ENCODE measurements at regions not wholly inside any gene's neighbourhood (a gene's known extent, or its start where the extent isn't known, plus 50 kb on each side); places are given as distances from the start of the nearest gene placed in this dataset.

DNA sequence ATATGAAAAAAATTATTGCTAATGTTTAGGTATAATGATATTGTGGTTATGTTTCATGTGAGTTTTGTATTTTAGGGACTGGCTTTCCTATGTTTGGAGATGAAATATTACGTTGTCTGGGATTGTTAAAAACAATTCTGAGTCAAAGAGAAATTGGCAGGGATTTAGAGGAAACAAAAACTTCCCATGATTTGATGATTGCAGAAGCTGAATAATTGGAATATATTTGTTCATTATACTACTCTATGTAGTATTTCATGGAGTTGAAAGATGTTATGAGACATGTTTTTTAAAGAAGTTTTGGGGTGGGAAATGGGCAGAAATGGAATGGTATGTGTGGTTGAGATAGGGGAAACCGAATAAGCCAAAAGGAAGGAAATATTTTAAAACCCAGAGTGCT, 1392.9 kb downstream of the EFNB2 start:
- H3K4me2 ChIP-seq (ENCODE audit: insufficient read depth in 1 of 2, low read depth in 2 of 2, low read length in 2 of 2), result no peak overlapping the region
- ChIA-PET CTCF (ENCODE audit: partially characterized antibody) (interaction anchor here (0.8 kb wide), 1 partner anchor 10 kb away, joined by 3 read pairs; no protein-coding TSS in a partner anchor), POLR2A (ENCODE audit: partially characterized antibody) (no interaction called here)
- H4K5ac ChIP-seq (ENCODE audit: insufficient read length, low read depth, low read length), result no peak overlapping the region
- H3K23me2 ChIP-seq (ENCODE audit: low read depth, low read length), result no peaks in the 10 kb centered on the region
- WGBS, 2 experiments (ENCODE audit: extremely low coverage in 1 of 2, insufficient coverage in 1 of 2, insufficient read length in 1 of 2, insufficient replicate concordance in 2 of 2, low coverage in 1 of 2, low lambda C conversion rate in 2 of 2, missing lambda C conversion rate in 1 of 2), result 87 to 100% methylated on average over 1 to 2 of the region's 2 CpGs
- H3K9me3 ChIP-seq (ENCODE audit: insufficient read depth in 2 of 2, low read depth in 1 of 2, low read length in 1 of 2), result no peaks in the 10 kb centered on the region
- no peak overlapping the region for H2AFZ ChIP-seq (ENCODE audit: low read length)
- H3K9ac ChIP-seq (replicated peaks in 1 of 4; ENCODE audit: extremely low read depth in 1 of 4, low read depth in 3 of 4, low read length in 3 of 4), result no peak overlapping the region
- H3K23ac ChIP-seq (ENCODE audit: insufficient read length), result no peak overlapping the region
- H2BK15ac ChIP-seq (ENCODE audit: low read length), result no peak overlapping the region
- H3K4ac ChIP-seq (replicated peaks; ENCODE audit: insufficient read length, low read depth, low read length), result no peak overlapping the region
- H3K27me3 ChIP-seq (replicated peaks in 1 of 4; ENCODE audit: control insufficient read depth in 3 of 4, extremely low read depth in 1 of 4, insufficient read depth in 3 of 4, low read length in 3 of 4), result no peaks in the 10 kb centered on the region
- H4K91ac ChIP-seq (replicated peaks; ENCODE audit: insufficient read length, low read length), result no peak overlapping the region
- FAIRE-seq (no peak), DNase-seq (ENCODE audit: low read depth in 1 of 2, low spot score in 2 of 2) (no peak)
- H3K79me2 ChIP-seq (ENCODE audit: control insufficient read depth in 1 of 2, insufficient read depth in 2 of 2, low read length in 2 of 2), result no peaks in the 10 kb centered on the region
- H3K36me3 ChIP-seq (ENCODE audit: control insufficient read depth in 2 of 4, insufficient read depth in 4 of 4, low read length in 3 of 4), result no peaks in the 10 kb centered on the region
- H2BK5ac ChIP-seq (ENCODE audit: low read depth, low read length), result no peak overlapping the region
- H2BK20ac ChIP-seq (ENCODE audit: low read length), result no peak overlapping the region
- H3K18ac ChIP-seq (ENCODE audit: extremely low read depth, low read length), result no peak overlapping the region
- H2BK12ac ChIP-seq (ENCODE audit: low read depth, low read length), result no peak overlapping the region
- H3K56ac ChIP-seq (replicated peaks; ENCODE audit: insufficient read length, low read depth, low read length), result no peak overlapping the region
- no peaks in the 10 kb centered on the region for H3K4me1 ChIP-seq (replicated peaks in 1 of 4; ENCODE audit: control insufficient read depth in 3 of 4, insufficient read depth in 4 of 4, low read length in 3 of 4)
- H2AK5ac ChIP-seq (ENCODE audit: low read depth, low read length), result no peak overlapping the region
- no peak overlapping the region for H3K14ac ChIP-seq (ENCODE audit: insufficient read length)
- no peak overlapping the region for H3K27ac ChIP-seq (ENCODE audit: low read depth, low read length)
- no peak overlapping the region for H2BK120ac ChIP-seq (replicated peaks; ENCODE audit: low read depth, low read length)
- H3K79me1 ChIP-seq (ENCODE audit: low read depth, low read length), result no peaks in the 10 kb centered on the region
- H4K20me1 ChIP-seq (replicated peaks in 1 of 2; ENCODE audit: control insufficient read depth in 1 of 2, insufficient read depth in 2 of 2, low read length in 2 of 2), result no peaks in the 10 kb centered on the region
- no peak overlapping the region for H4K8ac ChIP-seq (ENCODE audit: extremely low read depth, insufficient read depth, low read length)
- H3K4me3 ChIP-seq (ENCODE audit: extremely low read depth in 1 of 4, insufficient read depth in 2 of 4, low read depth in 3 of 4, low read length in 4 of 4), result no peak overlapping the region
- TF ChIP-seq, protein P1, sequence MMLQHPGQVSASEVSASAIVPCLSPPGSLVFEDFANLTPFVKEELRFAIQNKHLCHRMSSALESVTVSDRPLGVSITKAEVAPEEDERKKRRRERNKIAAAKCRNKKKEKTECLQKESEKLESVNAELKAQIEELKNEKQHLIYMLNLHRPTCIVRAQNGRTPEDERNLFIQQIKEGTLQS (IDR thresholded peaks at IDR 0.05; ENCODE audit: insufficient read depth, low read depth, low read length), result no peak
- TF ChIP-seq SP1 (IDR thresholded peaks at IDR 0.05; ENCODE audit: low read depth, low read length) (no peak), RXRA (IDR thresholded peaks at IDR 0.05; ENCODE audit: insufficient read depth, low read depth, low read length) (no peak), SIN3A (conservative IDR thresholded peaks at IDR 0.05 in 1 of 2, IDR thresholded peaks at IDR 0.05 in 1 of 2; ENCODE audit: low read depth in 1 of 2, low read length in 2 of 2) (no peak), CHD2 (IDR thresholded peaks at IDR 0.05; ENCODE audit: low read length) (no peak), SAP30 (IDR thresholded peaks at IDR 0.05; ENCODE audit: insufficient read depth, insufficient replicate concordance, low read length) (no peak), ASH2L (IDR thresholded peaks at IDR 0.05; ENCODE audit: low read length) (no peak), TCF12 (IDR thresholded peaks at IDR 0.05; ENCODE audit: low read depth, low read length) (no peak), CEBPB (IDR thresholded peaks at IDR 0.05; ENCODE audit: low read depth, low read length) (no peak), RNF2 (IDR thresholded peaks at IDR 0.05; ENCODE audit: borderline replicate concordance, low read depth, low read length, missing control alignments, poor library complexity, severe bottlenecking) (no peak), EGR1 (IDR thresholded peaks at IDR 0.05; ENCODE audit: borderline replicate concordance, low read depth, low read length) (no peak)
- TF ChIP-seq, protein P2, sequence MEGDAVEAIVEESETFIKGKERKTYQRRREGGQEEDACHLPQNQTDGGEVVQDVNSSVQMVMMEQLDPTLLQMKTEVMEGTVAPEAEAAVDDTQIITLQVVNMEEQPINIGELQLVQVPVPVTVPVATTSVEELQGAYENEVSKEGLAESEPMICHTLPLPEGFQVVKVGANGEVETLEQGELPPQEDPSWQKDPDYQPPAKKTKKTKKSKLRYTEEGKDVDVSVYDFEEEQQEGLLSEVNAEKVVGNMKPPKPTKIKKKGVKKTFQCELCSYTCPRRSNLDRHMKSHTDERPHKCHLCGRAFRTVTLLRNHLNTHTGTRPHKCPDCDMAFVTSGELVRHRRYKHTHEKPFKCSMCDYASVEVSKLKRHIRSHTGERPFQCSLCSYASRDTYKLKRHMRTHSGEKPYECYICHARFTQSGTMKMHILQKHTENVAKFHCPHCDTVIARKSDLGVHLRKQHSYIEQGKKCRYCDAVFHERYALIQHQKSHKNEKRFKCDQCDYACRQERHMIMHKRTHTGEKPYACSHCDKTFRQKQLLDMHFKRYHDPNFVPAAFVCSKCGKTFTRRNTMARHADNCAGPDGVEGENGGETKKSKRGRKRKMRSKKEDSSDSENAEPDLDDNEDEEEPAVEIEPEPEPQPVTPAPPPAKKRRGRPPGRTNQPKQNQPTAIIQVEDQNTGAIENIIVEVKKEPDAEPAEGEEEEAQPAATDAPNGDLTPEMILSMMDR (IDR thresholded peaks at IDR 0.05; ENCODE audit: control extremely low read depth in 1 of 3, insufficient read depth in 1 of 3, low read depth in 1 of 3, low read length in 3 of 3), result no peak
